OCI-LY7 (cell line): ENCODE measurements at regions not wholly inside any gene's neighbourhood (a gene's known extent, or its start where the extent isn't known, plus 50 kb on each side); places are given as distances from the start of the nearest gene placed in this dataset.

Experiments used
- CTCF ChIP-seq: fragments of 200-600 bp; sonication (generic); conservative IDR thresholded peaks from 2 replicates; pipeline ENCODE4 v1.5.1; 2014; ENCODE audit warnings: mild to moderate bottlenecking, antibody characterized with exemption, low read length, moderate library complexity, mixed read lengths
- EZH2phosphoT487 ChIP-seq: fragments of 200-600 bp; sonication (generic); IDR thresholded peaks from 2 replicates; pipeline ENCODE4 v1.6.1; 2018; ENCODE audit warnings: low read depth, borderline replicate concordance, mild to moderate bottlenecking, mixed run types, antibody characterized with exemption, low read length, moderate library complexity, mixed read lengths

- TF ChIP-seq CTCF (no peak), EZH2phosphoT487 (no peak)
These were observed 359.1 kb downstream of the ZNF674 start for GRCh38 chrX:46185923-46186810.
